HG03060 (cell line): ENCODE measurements at regions not wholly inside any gene's neighbourhood (a gene's known extent, or its start where the extent isn't known, plus 50 kb on each side); places are given as distances from the start of the nearest gene placed in this dataset.
"Not testable (repeated sequence)": the region's sequence is repeated elsewhere in the genome, so short reads cannot be mapped to it uniquely, and the experiment has no call there.

Experiments used
- ATAC-seq: cut with Tn5 transposase; IDR thresholded peaks from one replicate; pipeline ENCODE4 v1.9.1; 2021; ENCODE audit warnings: low read depth, moderate number of reproducible peaks; ENCODE audit not compliant: unreplicated experiment

DNA sequence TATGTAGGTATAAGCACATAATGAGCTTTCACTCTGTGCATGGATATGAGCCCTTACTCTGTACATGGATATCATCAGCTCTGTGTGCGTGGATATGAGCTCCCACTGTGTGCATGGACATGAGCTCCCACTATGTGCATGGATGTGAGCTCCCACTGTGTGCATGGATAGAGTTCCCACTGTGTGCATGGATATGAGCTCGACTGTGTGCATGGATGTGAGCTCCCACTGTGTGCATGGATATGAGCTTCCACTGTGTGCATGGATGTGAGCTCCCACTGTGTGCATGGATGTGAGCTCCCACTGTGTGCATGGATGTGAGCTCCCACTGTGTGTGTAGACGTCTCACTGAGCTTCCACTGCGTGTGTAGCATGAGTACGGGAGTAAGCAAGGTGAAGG, 149.3 kb upstream of the ALKAL2 start:
- ATAC-seq, result no peak

DNA sequence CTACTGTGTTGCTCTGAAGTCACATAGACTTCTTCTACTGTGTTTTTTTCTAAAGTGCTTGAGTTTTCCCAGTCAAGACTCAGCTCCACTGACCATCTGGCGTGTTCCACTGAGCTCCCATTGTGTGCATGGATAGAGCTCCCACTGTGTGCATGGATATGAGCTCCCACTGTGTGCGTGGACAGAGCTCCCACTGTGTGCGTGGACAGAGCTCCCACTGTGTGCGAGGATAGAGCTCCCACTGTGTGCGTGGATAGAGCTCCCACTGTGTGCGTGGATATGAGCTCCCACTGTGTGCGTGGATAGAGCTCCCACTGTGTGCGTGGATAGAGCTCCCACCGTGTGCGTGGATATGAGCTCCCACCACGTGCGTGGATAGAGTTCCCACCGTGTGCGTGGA, 148.3 kb upstream of the ALKAL2 start:
- no peak for ATAC-seq

- ATAC-seq, result no peak
Observed at GRCh38 chr2:434625-435024, 146.7 kb upstream of the ALKAL2 start.

GRCh38 chr2:433216-433615, 145.3 kb upstream of the ALKAL2 start:
- no peak for ATAC-seq

- no peak for ATAC-seq
Observed at GRCh38 chr2:430291-431040, 142.6 kb upstream of the ALKAL2 start.

DNA sequence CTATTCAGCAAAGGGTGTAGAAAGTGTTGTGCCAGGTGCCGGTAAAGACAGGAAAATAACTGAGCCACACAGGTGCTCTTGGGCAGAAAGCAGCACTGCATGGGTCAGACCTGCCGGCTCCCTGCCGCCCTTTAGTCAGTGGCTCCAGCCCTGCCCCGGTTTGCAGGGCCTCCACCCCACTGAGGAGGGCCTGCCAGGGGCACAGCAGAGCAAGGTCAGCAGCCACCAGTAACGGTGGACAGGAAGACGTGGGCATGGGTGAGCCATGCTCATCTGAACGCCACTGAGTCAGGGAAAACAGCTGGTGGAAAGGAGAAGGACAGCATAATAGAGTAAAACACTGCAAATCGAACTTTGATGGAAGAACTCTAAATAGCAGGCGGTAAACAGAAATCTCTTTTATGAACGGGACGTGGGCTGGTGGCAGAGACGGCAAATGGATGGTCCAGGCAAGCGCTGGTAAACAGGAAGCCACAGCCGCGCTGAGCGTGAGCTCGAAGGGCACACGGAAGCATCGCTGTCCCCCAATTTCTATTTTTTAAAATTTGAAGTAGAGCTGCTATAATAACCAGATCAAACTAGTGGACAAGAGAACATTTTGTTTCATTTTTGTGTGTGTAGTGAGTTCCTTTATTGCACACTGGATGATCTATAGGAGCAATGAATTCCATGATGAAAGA, 141.8 kb upstream of the ALKAL2 start:
- no peak for ATAC-seq

GRCh38 chr2:429142-429541, 141.3 kb upstream of the ALKAL2 start:
- no peak for ATAC-seq

- no peak for ATAC-seq
Observed at GRCh38 chr2:428591-428990, 140.7 kb upstream of the ALKAL2 start.

GRCh38 chr2:426696-427095, 138.8 kb upstream of the ALKAL2 start:
- ATAC-seq, result not testable (repeated sequence)

DNA sequence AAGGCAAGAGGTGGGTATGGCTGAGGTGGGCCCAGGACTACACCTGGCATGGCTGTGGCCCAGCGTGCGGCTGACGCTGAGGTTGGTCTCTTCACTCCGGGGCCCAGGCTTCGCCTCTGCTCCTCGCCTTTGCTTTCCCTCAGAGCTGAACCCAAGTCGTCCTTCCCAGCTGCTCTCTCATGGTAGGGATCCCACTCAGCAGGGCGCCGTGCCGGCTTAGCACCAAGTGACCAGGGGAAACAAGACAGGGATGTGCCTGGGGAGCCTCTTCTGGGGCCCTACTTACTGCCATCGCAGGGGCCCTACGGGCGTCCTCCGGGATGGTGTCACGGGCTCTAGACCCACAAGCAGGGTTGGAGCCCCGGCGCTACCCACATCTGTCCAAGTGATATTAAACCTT, 138.1 kb upstream of the ALKAL2 start:
- ATAC-seq, result no peak

DNA sequence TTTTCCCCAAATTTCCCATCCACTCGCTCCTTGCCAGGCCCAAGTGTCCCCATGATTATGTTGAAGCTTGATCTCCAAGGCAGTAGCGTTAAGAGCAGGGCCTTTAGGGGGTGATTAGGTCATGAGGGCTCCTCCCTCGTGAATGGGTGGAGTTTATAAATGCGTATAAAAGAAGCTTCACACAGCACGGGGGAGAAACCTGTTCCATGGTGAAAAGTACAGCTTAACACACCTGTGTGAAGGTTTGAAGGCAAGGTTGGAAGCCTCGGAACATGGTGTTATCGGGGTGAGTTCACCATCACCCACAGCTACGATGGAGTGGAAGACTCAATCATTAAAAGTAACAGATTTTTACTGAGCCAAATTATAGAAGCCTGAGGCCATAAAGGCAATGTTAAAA, 137.4 kb upstream of the ALKAL2 start:
- no peak for ATAC-seq

GRCh38 chr2:424306-425171, 136.6 kb upstream of the ALKAL2 start:
- no peak for ATAC-seq

DNA sequence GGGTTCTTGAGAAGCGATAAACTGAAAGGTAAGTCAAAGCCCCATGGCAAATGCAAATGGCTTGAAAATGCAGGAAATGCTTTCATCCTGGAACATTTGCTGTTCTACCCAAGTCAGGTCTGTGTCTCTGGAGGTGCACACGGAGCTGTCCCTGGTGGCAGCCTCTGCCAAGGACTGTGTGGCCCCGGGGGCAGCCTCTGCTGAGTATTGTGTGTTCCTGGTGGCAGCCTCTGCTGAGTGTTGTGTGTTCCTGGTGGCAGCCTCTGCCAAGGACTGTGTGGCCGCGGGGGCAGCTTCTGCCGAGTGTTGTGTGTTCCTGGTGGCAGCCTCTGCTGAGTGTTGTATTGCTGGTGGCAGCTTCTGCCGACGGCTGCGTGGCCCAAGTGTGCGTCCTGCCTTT, 135.6 kb upstream of the ALKAL2 start:
- ATAC-seq, result no peak

DNA sequence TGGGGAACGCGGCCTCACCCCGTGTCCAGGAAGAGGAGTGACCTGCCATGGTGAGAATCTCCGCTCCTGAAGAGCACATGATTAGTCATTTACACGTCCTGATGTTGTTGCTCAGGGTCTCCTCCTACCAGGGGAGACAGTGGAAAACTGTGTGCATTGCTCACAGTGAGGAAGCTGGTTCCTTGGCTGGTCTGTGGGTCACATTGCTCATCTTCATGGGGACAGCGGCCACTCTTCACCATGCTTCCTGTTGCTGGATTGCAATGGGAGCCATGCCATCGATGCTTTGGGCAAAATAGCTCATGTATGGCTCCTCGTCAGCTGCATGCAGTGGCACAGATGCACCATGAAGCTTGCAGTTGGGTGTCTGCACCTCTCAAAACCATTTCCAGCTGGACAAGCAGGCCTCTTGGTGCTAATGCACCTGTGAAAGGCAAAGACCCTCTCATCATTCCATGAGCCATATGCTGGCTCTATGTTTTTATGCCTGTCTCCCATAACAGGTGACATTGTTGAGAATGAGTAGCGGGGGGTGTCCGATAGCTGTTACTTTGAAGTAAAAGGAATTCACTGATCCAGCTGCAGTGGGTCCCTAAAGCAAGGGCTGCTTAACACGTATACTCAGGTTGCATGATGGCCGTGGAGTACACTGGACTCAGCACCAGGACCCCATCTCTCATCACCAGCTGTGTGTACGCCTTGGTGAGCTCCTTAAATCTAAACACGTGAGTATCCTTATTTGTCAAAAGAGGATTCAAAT, 135.0 kb upstream of the ALKAL2 start:
- no peak for ATAC-seq

DNA sequence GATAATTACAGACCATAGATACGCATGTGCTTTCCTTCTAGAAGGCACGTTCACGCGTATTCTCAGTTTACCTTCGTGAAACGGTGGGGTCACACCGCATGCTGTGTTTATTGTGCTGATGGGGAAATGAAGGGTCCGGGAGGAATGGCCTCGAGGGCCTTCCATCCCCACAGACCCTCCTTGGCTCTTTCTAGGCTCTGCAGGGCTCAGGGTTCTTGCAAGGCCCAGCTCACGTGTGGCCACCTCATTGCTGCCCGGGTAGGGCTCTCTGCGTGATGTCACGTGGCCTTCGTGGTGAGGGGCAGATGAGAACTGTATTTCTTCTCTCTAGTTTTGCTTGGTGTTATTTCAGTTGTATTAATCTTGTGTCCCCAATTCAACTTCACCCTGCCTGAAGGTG, 133.5 kb upstream of the ALKAL2 start:
- no peak for ATAC-seq

GRCh38 chr2:419687-420317, 131.9 kb upstream of the ALKAL2 start:
- ATAC-seq, result no peak

GRCh38 chr2:417662-418061, 129.8 kb upstream of the ALKAL2 start:
- ATAC-seq, result no peak

- no peak for ATAC-seq
Observed at GRCh38 chr2:417006-417405, 129.1 kb upstream of the ALKAL2 start.

DNA sequence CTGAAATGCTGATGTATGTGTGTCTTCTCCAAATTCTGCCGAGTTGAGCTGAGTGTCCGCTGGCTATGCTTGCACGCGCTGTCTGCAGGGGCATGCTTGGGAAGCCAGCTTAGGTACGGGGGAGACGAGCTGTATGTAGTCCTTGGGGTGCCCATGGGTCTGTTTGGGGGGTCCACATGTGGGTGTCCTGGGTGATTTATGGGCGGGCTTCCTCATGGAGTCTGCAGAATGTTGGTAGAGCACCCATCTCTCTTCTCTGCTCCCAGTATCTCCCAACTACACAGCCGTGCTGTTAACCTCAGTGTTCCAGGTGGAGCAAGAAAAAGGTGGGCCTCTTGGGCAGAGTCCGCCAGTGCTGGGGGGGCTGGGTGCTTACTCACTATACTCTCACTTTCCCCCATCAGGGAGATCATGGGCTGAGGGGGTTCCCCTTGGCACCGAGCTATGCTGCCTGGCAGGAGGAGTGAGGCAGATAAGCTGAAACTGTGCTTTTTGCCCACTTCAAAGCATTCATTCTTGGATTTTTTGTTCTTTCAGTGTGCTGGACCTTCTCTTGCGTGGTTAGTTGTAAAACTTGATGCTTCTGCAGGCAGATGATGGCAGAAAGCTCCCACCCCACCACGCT, 128.2 kb upstream of the ALKAL2 start:
- ATAC-seq, result no peak

DNA sequence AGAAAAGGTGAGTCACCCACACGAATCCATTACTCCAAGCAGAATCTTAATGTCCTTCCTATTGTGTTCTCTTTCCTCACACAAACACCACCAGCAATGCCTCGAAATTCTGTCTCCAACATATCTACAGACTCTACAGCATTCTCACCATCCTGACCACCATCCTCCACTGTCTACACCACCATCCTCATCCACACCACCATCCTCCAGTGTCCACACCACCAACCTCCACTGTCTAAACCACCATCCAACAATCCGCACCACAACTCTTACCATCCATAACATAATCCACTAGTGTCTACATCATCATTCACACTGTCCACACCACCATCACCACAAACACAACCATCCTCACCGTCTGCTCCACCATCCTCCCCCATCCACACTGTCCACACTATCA, 121.6 kb upstream of the ALKAL2 start:
- ATAC-seq, result no peak
